CD14-positive monocyte (primary cell): ENCODE measurements at regions not wholly inside any gene's neighbourhood (a gene's known extent, or its start where the extent isn't known, plus 50 kb on each side); places are given as distances from the start of the nearest gene placed in this dataset.

ENCODE experiments used
- DNase-seq, 3 donors: peaks; one replicate each; pipeline ENCODE4 v3.0.0-alpha.2; 2011 to 2022
- H2AFZ ChIP-seq: 2 replicates; pipeline ENCODE4 v1.6.0; 2012; ENCODE audit warnings: mild to moderate bottlenecking, low read depth, low read length, inconsistent platforms; ENCODE audit not compliant: insufficient read depth, poor library complexity, severe bottlenecking
- H3K27ac ChIP-seq, 2 donors: 1 replicate in 1 of 2; 2 replicates in 1 of 2; pipeline ENCODE4 v1.5.1; 2012 to 2013; ENCODE audit warnings: low read length in 2 of 2, control low read depth in 1 of 2, inconsistent platforms in 1 of 2, low read depth in 1 of 2, mild to moderate bottlenecking in 1 of 2
- H3K27me3 ChIP-seq, 2 donors: one replicate each; pipeline versions ENCODE4 v1.6.0 to v1.6.1; 2011 to 2013; ENCODE audit warnings: low read length in 2 of 2; ENCODE audit not compliant: control insufficient read depth in 2 of 2, insufficient read depth in 2 of 2
- H3K36me3 ChIP-seq, 2 donors: replicated peaks in 1 of 2; 1 replicate in 1 of 2; 2 replicates in 1 of 2; pipeline versions ENCODE4 v1.5.1 to v1.6.1; 2012 to 2013; ENCODE audit warnings: low read length in 2 of 2, control low read depth in 1 of 2, inconsistent platforms in 1 of 2, mild to moderate bottlenecking in 1 of 2; ENCODE audit not compliant: insufficient read depth in 2 of 2, control insufficient read depth in 1 of 2
- H3K4me1 ChIP-seq, 2 donors: 1 replicate in 1 of 2; 2 replicates in 1 of 2; pipeline versions ENCODE4 v1.5.1 to v1.6.1; 2012 to 2013; ENCODE audit warnings: low read length in 2 of 2, control low read depth in 1 of 2, inconsistent platforms in 1 of 2, mild to moderate bottlenecking in 1 of 2, moderate library complexity in 1 of 2; ENCODE audit not compliant: insufficient read depth in 2 of 2, control insufficient read depth in 1 of 2
- H3K4me2 ChIP-seq: replicated peaks from 2 replicates; pipeline ENCODE3; 2012; ENCODE audit warnings: low read length, moderate library complexity, mild to moderate bottlenecking; ENCODE audit not compliant: poor library complexity, severe bottlenecking; ENCODE audit errors: extremely low read depth
- H3K4me3 ChIP-seq, 3 experiments: fragments of 200-600 bp in 1 of 3; sonication (generic) in 1 of 3; replicated peaks in 1 of 3; 1 replicate in 2 of 3; 2 replicates in 1 of 3; pipeline ENCODE4 v1.5.1; 2011 to 2013; ENCODE audit warnings: low read length in 3 of 3, mild to moderate bottlenecking in 3 of 3, control low read depth in 2 of 3, low read depth in 2 of 3, inconsistent platforms in 1 of 3, moderate library complexity in 1 of 3
- H3K79me2 ChIP-seq: 2 replicates; pipeline ENCODE4 v1.6.0; 2012; ENCODE audit warnings: mild to moderate bottlenecking, control low read depth, inconsistent platforms, low read length, moderate library complexity; ENCODE audit not compliant: insufficient read depth
- H3K9ac ChIP-seq: 2 replicates; pipeline ENCODE4 v1.6.0; 2017; ENCODE audit warnings: low read length, mild to moderate bottlenecking; ENCODE audit not compliant: insufficient read depth, poor library complexity, severe bottlenecking
- H3K9me3 ChIP-seq, 2 donors: replicated peaks in 1 of 2; 1 replicate in 1 of 2; 2 replicates in 1 of 2; pipeline versions ENCODE4 v1.5.1 to v1.6.1; 2012 to 2013; ENCODE audit warnings: low read length in 2 of 2, control low read depth in 1 of 2; ENCODE audit not compliant: control insufficient read depth in 1 of 2, insufficient read depth in 1 of 2
- H4K20me1 ChIP-seq: 2 replicates; pipeline ENCODE4 v1.6.0; 2012; ENCODE audit warnings: mild to moderate bottlenecking, low read length, control low read depth, moderate library complexity; ENCODE audit not compliant: insufficient read depth
- H3K27ac Mint-ChIP-seq, 7 donors: one replicate each; pipeline ENCODE4 v1.8.0; 2020; ENCODE audit warnings: mild to moderate bottlenecking in 7 of 7, mixed read lengths in 7 of 7, moderate library complexity in 6 of 7, inconsistent platforms in 2 of 7
- H3K27me3 Mint-ChIP-seq, 3 donors: one replicate each; pipeline ENCODE4 v1.8.0; 2021 to 2022; ENCODE audit warnings: low read depth in 3 of 3, mild to moderate bottlenecking in 3 of 3, mixed read lengths in 3 of 3, moderate library complexity in 3 of 3, inconsistent platforms in 1 of 3
- H3K36me3 Mint-ChIP-seq, 2 donors: one replicate each; pipeline ENCODE4 v1.8.0; 2020; ENCODE audit warnings: mixed read lengths in 2 of 2, inconsistent platforms in 1 of 2, mild to moderate bottlenecking in 1 of 2
- H3K4me1 Mint-ChIP-seq: one replicate; pipeline ENCODE4 v1.8.0; 2020; ENCODE audit warnings: mild to moderate bottlenecking, mixed read lengths
- H3K4me3 Mint-ChIP-seq, 2 donors: one replicate each; pipeline ENCODE4 v1.8.0; 2020; ENCODE audit warnings: mild to moderate bottlenecking in 2 of 2, mixed read lengths in 2 of 2, moderate library complexity in 1 of 2
- H3K9me3 Mint-ChIP-seq, 7 donors: one replicate each; pipeline ENCODE4 v1.8.0; 2020 to 2022; ENCODE audit warnings: mixed read lengths in 7 of 7, mild to moderate bottlenecking in 6 of 7, moderate library complexity in 6 of 7, inconsistent platforms in 2 of 7
- whole genome bisulfite sequencing: methylation state at CpG from one replicate; pipeline ENCODE4 v1.1.5; 2013; ENCODE audit warnings: missing lambda C conversion rate; ENCODE audit not compliant: insufficient coverage; 5-methylcytosine and 5-hydroxymethylcytosine counted together
- intact Hi-C, 2 donors: fragments of 100-400 bp; cut with micrococcal nuclease; formaldehyde crosslinking; loops; one replicate each; pipeline versions ENCODE4 v1.15.0 to v1.15.1; 2023
- TF ChIP-seq, protein P1 (sequence below): fragments of 200-600 bp; IDR thresholded peaks from one replicate; pipeline ENCODE4 v1.8.0; 2022; ENCODE audit warnings: antibody characterized with exemption, mild to moderate bottlenecking

DNA sequence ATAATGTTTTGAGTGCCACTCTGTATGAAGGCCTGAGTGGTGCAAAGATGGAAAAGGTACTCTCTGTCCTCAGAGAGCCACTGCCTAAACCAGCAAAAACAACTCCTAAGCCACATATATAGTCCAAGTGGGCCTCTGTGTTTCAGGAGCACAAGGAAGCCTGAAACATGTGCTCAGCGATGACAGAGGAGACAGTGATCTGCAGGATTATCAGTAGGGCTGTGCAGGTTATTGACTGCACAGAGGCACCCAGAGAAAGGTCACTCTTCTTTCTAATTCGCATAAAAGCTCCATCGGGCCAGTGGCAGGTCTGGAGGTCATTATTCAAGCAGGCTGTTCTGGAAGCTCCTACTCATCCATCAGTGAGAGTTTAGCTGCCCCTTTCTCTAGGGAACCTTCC, 361.9 kb downstream of the BCL11B start:
- intact Hi-C loops = no loop called here
- H4K20me1 ChIP-seq = no peaks in the 10 kb centered on the region
- no peak overlapping the region for H2AFZ ChIP-seq
- H3K4me3 Mint-ChIP-seq = no peak overlapping the region
- H3K27ac Mint-ChIP-seq = no peak overlapping the region
- WGBS = 87% methylated on average over 3 of the region's 3 CpGs
- H3K9me3 ChIP-seq = no peaks in the 10 kb centered on the region
- no peaks in the 10 kb centered on the region for H3K27me3 ChIP-seq
- no peaks in the 10 kb centered on the region for H3K4me1 ChIP-seq
- no peak overlapping the region for H3K9ac ChIP-seq
- H3K4me1 Mint-ChIP-seq = no peaks in the 10 kb centered on the region
- H3K4me2 ChIP-seq = no peak overlapping the region
- H3K79me2 ChIP-seq = no peaks in the 10 kb centered on the region
- peaks cover 0 to 1% (median 0%) of the 10 kb centered on the region in 7 donors for H3K9me3 Mint-ChIP-seq
- TF ChIP-seq, protein P1, sequence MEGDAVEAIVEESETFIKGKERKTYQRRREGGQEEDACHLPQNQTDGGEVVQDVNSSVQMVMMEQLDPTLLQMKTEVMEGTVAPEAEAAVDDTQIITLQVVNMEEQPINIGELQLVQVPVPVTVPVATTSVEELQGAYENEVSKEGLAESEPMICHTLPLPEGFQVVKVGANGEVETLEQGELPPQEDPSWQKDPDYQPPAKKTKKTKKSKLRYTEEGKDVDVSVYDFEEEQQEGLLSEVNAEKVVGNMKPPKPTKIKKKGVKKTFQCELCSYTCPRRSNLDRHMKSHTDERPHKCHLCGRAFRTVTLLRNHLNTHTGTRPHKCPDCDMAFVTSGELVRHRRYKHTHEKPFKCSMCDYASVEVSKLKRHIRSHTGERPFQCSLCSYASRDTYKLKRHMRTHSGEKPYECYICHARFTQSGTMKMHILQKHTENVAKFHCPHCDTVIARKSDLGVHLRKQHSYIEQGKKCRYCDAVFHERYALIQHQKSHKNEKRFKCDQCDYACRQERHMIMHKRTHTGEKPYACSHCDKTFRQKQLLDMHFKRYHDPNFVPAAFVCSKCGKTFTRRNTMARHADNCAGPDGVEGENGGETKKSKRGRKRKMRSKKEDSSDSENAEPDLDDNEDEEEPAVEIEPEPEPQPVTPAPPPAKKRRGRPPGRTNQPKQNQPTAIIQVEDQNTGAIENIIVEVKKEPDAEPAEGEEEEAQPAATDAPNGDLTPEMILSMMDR = no peak
- no peak for DNase-seq
- H3K27me3 Mint-ChIP-seq = peaks cover 2 to 33% (median 10%) of the 10 kb centered on the region in 3 donors
- no peak overlapping the region for H3K27ac ChIP-seq
- H3K36me3 ChIP-seq = no peaks in the 10 kb centered on the region
- H3K36me3 Mint-ChIP-seq = no peaks in the 10 kb centered on the region
- no peak overlapping the region for H3K4me3 ChIP-seq

DNA sequence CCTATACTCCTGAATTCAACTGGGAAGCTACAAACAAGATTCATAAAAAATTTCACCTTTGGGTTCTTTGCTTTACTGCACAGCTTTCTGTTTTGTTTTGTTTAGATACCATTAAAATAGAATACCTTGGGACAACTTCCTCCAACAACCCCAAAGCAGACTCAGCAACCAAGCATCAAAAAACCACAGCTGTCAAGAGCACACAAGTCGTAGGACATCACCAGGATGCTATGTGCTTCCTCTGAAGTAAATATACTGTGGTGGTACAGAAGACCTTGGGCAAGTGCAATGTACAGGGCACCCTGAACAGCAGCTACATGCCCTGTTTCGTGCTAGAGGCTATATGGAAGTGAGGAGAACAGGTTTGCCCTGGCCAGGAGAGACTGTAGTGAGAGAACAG, 359.3 kb downstream of the BCL11B start:
- intact Hi-C loops = no loop called here
- H3K27me3 Mint-ChIP-seq = peaks cover 5 to 24% (median 20%) of the 10 kb centered on the region in 3 donors
- H3K4me1 ChIP-seq = no peaks in the 10 kb centered on the region
- DNase-seq = no peak
- H3K9me3 ChIP-seq = no peaks in the 10 kb centered on the region
- TF ChIP-seq, protein P1 = no peak
- H3K27me3 ChIP-seq = no peaks in the 10 kb centered on the region
- H4K20me1 ChIP-seq = no peaks in the 10 kb centered on the region
- no peak overlapping the region for H3K4me2 ChIP-seq
- H3K4me3 Mint-ChIP-seq = no peak overlapping the region
- H2AFZ ChIP-seq = no peak overlapping the region
- H3K9me3 Mint-ChIP-seq = peaks cover 0 to 2% (median 0%) of the 10 kb centered on the region in 7 donors
- H3K79me2 ChIP-seq = no peaks in the 10 kb centered on the region
- H3K4me3 ChIP-seq = no peak overlapping the region
- H3K27ac Mint-ChIP-seq = no peak overlapping the region
- no peak overlapping the region for H3K27ac ChIP-seq
- peaks cover 4% of the 10 kb centered on the region for H3K4me1 Mint-ChIP-seq
- no peaks in the 10 kb centered on the region for H3K36me3 Mint-ChIP-seq
- H3K36me3 ChIP-seq = no peaks in the 10 kb centered on the region
- WGBS = no CpG with 5 or more reads among the region's 2 CpGs
- no peak overlapping the region for H3K9ac ChIP-seq
